Smooth muscle cell (in vitro differentiated cells): ENCODE measurements at regions not wholly inside any gene's neighbourhood (a gene's known extent, or its start where the extent isn't known, plus 50 kb on each side); places are given as distances from the start of the nearest gene placed in this dataset.
"Not testable (repeated sequence)": the region's sequence is repeated elsewhere in the genome, so short reads cannot be mapped to it uniquely, and the experiment has no call there.

Source experiments
- DNase-seq: peaks from one replicate; lab custom pipeline; 2025; ENCODE audit not compliant: unreplicated experiment; lab: John Stamatoyannopoulos, UW
- H2AFZ ChIP-seq: fragments of 200-600 bp; sonication (generic); 2 replicates; pipeline ENCODE4 v1.6.0; 2016; ENCODE audit warnings: antibody characterized with exemption, low read depth, mild to moderate bottlenecking
- H3F3A ChIP-seq: fragments of 200-600 bp; sonication (generic); 2 replicates; pipeline ENCODE4 v1.6.0; 2017; ENCODE audit warnings: antibody characterized with exemption, low read depth
- H3K27ac ChIP-seq: fragments of 200-600 bp; sonication (generic); 2 replicates; pipeline ENCODE4 v1.5.1; 2016; ENCODE audit warnings: low read depth, mild to moderate bottlenecking
- H3K27me3 ChIP-seq: fragments of 200-600 bp; sonication (generic); 2 replicates; pipeline ENCODE4 v1.6.1; 2016; ENCODE audit warnings: low read depth, mild to moderate bottlenecking
- H3K36me3 ChIP-seq: fragments of 200-600 bp; sonication (generic); 2 replicates; pipeline ENCODE4 v1.5.1; 2016; ENCODE audit warnings: low read depth
- H3K4me1 ChIP-seq: fragments of 200-600 bp; sonication (generic); 2 replicates; pipeline ENCODE4 v1.5.1; 2016; ENCODE audit warnings: low read depth
- H3K4me2 ChIP-seq: fragments of 200-600 bp; sonication (generic); 2 replicates; pipeline ENCODE4 v1.6.0; 2016; ENCODE audit warnings: mild to moderate bottlenecking
- H3K4me3 ChIP-seq: fragments of 200-600 bp; sonication (generic); 2 replicates; pipeline ENCODE4 v1.5.1; 2016; ENCODE audit warnings: mild to moderate bottlenecking
- H3K79me2 ChIP-seq: fragments of 200-600 bp; sonication (generic); 2 replicates; pipeline ENCODE4 v1.6.0; 2016; ENCODE audit warnings: low read depth, mild to moderate bottlenecking
- H3K9ac ChIP-seq: fragments of 200-600 bp; sonication (generic); 2 replicates; pipeline ENCODE4 v1.6.0; 2016; ENCODE audit warnings: low read depth
- H3K9me3 ChIP-seq: fragments of 200-600 bp; sonication (generic); replicated peaks from 2 replicates; pipeline ENCODE4 v1.5.1; 2016; ENCODE audit warnings: low read depth
- H4K20me1 ChIP-seq: fragments of 200-600 bp; sonication (generic); 2 replicates; pipeline ENCODE4 v1.6.0; 2016; ENCODE audit warnings: low read depth
- CTCF ChIP-seq: fragments of 200-600 bp; sonication (generic); IDR thresholded peaks from 2 replicates; pipeline ENCODE4 v1.5.1; 2017; ENCODE audit warnings: borderline replicate concordance, mild to moderate bottlenecking, antibody characterized with exemption; ENCODE audit not compliant: insufficient read depth, poor library complexity, severe bottlenecking
- WGBS: methylation state at CpG from one replicate; pipeline ENCODE4 v1.1.7; 2016; ENCODE audit warnings: low lambda C conversion rate; 5-methylcytosine and 5-hydroxymethylcytosine counted together

DNA sequence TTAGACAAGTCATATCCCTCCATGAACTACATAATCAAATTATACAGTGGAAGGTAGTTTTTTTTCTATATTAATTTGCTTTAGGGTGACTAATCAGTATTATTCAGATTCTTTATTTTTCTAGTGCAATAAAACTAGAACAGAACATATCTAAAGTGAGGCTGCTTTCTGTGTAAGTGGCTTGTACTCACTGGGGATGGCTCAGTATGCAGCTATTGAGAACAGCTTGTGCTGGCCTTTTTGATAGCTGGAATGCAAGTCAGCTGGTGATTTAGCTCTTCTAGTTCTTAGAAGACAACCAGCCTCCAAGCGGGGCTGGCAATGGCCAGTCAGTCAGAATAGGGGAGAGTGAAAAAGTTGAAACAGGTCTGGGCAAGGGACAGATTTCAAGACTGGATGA lies 119.4 kb downstream of the BLID start:
- H3K4me2 ChIP-seq, result no peak overlapping the region
- H3K4me3 ChIP-seq, result no peak overlapping the region
- H3K79me2 ChIP-seq, result no peaks in the 10 kb centered on the region
- DNase-seq, result no peak
- no peak overlapping the region for H3K9ac ChIP-seq
- no peaks in the 10 kb centered on the region for H3K9me3 ChIP-seq
- no peaks in the 10 kb centered on the region for H3F3A ChIP-seq
- H2AFZ ChIP-seq, result no peak overlapping the region
- no peaks in the 10 kb centered on the region for H3K4me1 ChIP-seq
- no peaks in the 10 kb centered on the region for H3K36me3 ChIP-seq
- 81% methylated on average over 1 of the region's 1 CpG for WGBS
- H3K27me3 ChIP-seq, result no peaks in the 10 kb centered on the region
- H4K20me1 ChIP-seq, result no peaks in the 10 kb centered on the region
- no peak for TF ChIP-seq CTCF
- no peak overlapping the region for H3K27ac ChIP-seq

GRCh38 chr11:121983901-121984300 lies 132.1 kb downstream of the BLID start:
- Histone ChIP-seq H3F3A (no peaks in the 10 kb centered on the region), H2AFZ (no peak overlapping the region), H3K4me3 (no peak overlapping the region), H3K9me3 (no peaks in the 10 kb centered on the region), H3K27ac (no peak overlapping the region), H3K4me2 (no peak overlapping the region), H4K20me1 (no peaks in the 10 kb centered on the region), H3K36me3 (no peaks in the 10 kb centered on the region), H3K4me1 (no peaks in the 10 kb centered on the region), H3K79me2 (no peaks in the 10 kb centered on the region), H3K27me3 (no peaks in the 10 kb centered on the region), H3K9ac (no peak overlapping the region)
- no peak for TF ChIP-seq CTCF
- no peak for DNase-seq
- 90% methylated on average over 3 of the region's 3 CpGs for WGBS

GRCh38 chr11:121977914-121978313 lies 138.1 kb downstream of the BLID start:
- H3K27me3 ChIP-seq, H3K79me2 ChIP-seq, H3K9me3 ChIP-seq, H3K4me3 ChIP-seq, H2AFZ ChIP-seq, H3K4me2 ChIP-seq, DNase-seq, H3K4me1 ChIP-seq, H3K36me3 ChIP-seq, H3K27ac ChIP-seq, H3F3A ChIP-seq, H3K9ac ChIP-seq, H4K20me1 ChIP-seq: not testable (repeated sequence)

DNA sequence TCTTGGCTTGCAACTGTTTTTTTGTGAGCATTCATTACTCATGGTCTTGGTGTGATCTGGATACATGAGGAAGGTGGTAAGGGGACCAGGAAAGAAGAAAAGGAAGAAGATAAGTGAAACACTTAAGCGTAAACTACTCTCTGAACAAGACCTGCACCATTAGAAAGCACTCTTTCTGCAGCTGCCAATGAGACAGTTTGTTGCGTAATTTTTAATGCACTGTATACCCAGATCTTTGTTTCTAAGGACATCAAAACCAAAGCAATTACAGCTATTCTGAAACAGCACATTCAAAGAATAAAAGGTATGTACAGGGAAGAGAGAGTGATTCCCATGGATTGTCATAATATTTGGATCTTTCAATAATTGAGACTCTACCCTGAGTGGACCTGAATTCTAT lies 147.4 kb downstream of the BLID start:
- Histone ChIP-seq H3K4me3 (no peak overlapping the region), H3K9ac (no peak overlapping the region), H3K36me3 (no peaks in the 10 kb centered on the region), H2AFZ (no peak overlapping the region), H3K4me2 (no peak overlapping the region), H3K27ac (no peak overlapping the region), H3K9me3 (no peaks in the 10 kb centered on the region), H3K27me3 (no peaks in the 10 kb centered on the region), H3F3A (no peaks in the 10 kb centered on the region), H3K4me1 (no peaks in the 10 kb centered on the region), H3K79me2 (no peaks in the 10 kb centered on the region), H4K20me1 (no peaks in the 10 kb centered on the region)
- TF ChIP-seq CTCF, result no peak
- no peak for DNase-seq
- WGBS, result 95% methylated on average over 2 of the region's 2 CpGs
